T follicular helper cell (primary cell): ENCODE measurements at regions not wholly inside any gene's neighbourhood (a gene's known extent, or its start where the extent isn't known, plus 50 kb on each side); places are given as distances from the start of the nearest gene placed in this dataset.

ENCODE experiments used
- DNase-seq: peaks from one replicate; pipeline ENCODE4 v3.0.0-alpha.2; 2020; ENCODE audit warnings: low read depth

DNA sequence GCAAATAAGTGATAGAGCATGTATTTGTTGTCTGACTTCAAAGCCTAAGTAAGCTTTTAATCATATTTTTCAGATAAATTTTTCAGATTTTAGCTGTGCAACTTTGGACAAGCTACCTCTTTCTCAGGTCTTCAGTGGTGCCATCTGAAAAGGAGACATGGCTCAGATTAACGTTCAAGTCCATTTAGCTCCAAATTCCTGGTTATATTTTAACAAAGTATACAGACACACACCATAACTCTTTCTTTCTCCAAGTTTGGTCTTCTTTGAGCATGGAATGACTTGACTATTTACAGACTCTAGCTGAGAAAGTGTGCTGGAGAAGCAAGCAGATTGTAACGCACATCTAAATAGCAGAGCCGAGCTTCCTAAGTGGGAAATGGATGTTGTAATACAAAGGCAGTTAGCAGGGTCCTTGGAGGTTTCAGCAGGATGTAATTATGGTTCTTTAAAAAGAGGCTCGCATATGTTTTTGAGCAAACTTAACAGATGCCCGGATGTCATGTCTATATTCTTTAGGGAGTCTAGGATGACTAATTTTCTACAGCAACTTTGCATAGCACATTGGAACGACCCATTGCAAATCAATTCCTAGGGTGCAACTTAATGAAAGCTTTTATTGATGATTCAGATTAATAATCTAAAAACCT lies 128.1 kb upstream of the E2F8 start:
- DNase-seq, result no peak

- no peak for DNase-seq
These were observed 126.4 kb upstream of the E2F8 start for GRCh38 chr11:19366992-19367709.

DNA sequence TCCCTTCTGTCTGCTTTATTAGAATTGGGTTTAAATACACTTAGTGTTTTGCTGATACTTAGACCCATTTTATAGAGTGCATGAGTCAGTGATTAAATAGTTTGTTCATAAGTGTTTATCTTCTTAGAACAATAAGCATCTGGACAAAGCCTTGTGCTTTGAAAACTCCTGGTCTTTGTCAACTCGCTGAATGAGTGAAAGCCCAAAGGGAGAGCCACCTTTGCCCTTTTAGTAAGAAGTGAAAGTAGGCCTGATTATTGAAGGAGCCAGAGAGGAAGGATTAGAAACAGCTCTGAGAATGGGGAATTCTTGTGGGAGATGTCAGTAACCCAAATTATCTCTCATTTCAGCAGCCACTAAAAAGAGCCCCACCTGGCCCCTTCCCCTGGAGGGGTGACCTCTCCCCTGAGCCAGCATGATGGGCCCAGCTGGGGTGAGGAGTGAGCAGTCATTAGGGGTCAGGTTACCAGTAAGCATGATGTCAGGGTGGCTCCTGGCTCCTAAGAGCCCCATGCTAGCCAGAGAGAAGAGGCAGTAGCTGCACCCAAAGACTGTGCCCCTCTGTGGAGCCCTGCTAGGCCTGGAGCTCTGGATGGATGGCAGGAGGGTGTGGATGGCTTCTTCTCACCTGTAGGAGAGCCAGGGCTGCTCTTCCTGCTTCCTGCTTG lies 125.1 kb upstream of the E2F8 start:
- no peak for DNase-seq

DNA sequence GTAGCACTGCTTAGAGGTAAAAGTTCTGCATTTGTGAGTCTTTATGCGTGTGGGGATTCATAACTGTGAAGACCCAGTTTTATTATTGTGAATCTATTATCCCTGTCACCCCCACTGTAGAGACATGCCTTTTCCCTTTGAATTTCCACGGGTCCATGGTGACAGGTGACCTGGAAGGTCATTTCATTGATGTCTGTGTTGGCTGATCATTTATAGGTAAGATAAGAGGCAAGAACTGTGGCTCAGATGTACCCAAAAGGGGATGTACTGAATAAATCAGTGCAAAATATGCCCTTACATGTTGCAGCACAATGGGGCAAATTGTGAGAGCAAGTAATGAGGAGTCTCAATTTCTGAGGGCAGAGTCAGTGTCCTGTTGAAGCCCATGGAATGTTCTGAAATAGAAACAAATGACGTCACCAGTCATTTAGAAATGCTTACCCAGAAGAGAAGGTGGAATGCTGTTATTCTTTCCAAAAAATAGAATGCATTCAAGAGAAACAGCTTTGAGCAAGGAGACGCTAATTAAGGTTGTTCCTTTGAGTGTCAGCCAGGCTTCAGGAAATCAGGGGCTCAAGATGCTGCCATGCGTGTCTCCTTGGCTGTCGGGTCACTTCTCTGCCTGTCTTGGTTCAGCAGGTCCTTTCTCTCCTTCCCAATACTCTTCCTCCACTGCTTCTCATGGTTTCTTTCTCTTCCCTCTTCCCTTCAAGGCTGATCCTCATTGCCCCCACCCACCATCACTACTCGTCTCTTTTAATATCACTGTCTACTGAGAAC lies 118.7 kb upstream of the E2F8 start:
- DNase-seq, result no peak

DNA sequence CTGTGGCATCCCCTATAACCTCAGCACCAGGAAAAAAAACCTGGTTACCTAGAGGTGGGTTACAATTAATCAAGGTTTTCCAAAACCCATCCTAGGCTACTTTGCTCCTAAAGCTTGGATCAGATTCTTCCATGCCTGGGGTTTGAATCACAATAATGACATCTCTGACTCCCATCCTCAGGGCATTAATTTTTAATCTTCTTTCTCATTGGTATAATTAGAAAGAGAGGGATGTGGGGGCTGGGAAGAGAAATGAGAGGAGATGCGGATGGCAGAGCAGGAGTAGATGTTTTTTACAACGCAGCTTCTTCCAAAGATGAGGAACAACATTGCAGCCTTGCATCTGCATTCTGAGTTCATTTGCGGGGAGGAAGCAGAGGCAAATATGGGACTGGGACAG lies 117.2 kb upstream of the E2F8 start:
- DNase-seq, result no peak

DNA sequence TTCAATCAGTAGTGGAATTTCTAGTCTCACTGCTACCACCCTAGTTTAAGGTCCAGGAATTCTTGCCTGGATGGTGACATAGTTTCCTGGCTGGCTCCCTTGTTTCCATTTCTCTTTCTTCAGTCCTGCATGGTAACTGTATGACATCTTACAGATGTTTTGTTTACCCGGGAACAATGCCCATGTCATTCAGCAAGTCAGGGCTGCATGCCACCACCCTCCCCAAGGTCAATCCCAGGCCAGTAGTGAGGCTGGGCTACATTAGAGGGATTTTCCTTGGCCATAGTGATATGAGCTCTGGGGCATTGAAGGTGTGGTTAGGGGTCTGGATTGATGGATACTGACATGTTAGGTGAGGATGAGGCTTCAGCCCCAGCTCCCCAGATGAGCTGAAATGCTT lies 114.9 kb upstream of the E2F8 start:
- DNase-seq, result no peak

DNA sequence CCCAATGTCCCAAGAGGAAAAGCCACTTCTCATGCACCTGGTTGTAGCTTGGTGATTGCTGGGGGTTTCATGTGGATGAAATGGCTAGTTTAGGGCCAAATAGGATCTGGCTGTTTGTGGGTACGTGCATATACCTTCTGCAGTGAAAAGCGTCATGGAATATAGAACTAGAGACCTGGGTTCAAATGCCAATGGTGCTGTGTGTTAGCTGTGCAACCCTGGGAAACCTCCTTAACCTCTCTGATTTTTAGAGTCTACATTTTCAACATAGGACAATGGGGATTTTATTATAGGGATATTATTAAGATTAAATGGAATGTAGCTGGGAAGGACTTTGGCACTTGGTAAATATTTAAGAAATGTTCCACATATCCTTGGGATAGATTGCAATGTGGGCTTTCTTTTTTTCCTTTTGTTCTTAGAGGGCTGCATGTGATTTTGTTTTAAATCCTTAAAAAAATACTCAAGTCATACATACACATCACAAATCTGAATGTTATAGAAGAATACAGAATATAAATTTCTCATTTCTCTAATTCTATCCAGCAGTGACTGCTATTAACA lies 112.6 kb upstream of the E2F8 start:
- no peak for DNase-seq

DNA sequence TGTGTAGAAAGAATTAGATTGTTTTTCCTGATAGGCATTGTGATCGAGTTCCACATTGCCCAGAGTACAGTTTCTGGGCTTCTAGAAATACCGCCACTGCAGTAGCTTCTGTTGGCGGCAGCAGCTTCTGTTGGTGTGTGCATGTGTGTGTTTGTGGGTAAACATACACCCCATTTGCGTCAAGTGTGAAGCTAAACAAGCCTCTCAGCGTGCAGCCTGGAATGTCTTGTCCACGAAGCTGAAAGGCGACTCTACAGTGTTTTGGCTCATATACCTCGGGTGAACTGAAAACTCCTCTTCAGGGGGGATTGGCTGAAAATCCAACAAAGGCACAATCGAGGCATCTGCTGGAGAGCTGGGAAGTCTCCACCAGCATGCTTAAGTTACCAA lies 112.0 kb upstream of the E2F8 start:
- no peak for DNase-seq

DNA sequence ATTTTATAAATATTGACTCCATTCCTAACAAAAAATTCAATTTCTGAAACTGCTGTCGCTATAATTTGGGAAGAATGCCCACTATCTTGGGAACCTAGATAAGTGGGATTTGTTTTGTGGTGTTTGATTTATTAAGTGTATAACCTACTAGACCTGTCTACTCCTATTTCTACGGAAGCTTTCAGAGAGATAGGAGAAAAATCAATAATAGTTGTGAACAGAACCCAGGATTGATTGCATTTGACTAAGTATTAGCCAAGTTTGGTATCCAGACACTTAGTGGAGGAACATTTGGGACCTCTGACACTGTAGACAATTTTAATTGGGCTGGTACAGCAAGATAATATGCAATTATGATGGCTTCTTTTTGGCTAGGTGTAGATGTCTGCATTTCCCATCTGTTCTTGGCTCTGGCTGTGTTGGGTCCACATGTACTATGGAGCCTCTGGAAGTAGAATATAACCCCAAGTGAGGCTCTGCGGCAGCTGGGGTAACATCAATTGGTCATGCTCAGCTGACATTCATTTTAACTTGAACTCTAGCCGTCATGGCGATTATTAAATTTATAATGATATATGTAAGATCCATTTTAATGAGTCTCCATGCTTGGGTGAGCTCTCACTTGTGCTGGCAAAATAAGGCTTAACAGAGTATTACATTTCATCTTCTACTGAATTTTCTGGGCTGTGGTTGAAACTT lies 111.5 kb upstream of the E2F8 start:
- no peak for DNase-seq

GRCh38 chr11:19351426-19351825 lies 110.7 kb upstream of the E2F8 start:
- no peak for DNase-seq

GRCh38 chr11:19350160-19350559 lies 109.4 kb upstream of the E2F8 start:
- DNase-seq, result no peak

- no peak for DNase-seq
These were observed 108.7 kb upstream of the E2F8 start for GRCh38 chr11:19349340-19350025.

DNA sequence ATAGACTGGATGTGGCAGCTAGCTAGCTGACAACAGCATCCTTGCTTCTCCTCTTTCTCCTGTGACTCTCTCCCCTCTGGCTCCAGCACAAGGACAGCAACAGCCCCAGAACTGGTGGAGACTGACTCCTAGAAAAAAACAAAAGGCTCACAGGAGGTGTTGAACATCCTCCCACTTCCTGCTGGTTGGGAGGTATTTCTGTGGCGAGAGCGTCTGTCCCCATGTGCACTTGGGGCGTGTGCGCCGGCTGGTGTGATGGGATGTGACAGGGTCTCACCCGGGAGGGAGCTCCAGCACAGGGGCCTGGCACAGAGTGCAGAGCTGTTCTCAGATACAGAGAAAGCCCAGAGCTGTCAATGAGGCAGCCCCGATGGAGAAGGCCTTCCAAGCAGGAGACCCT lies 107.2 kb upstream of the E2F8 start:
- no peak for DNase-seq

- no peak for DNase-seq
These were observed 105.3 kb upstream of the E2F8 start for GRCh38 chr11:19345848-19346681.

DNA sequence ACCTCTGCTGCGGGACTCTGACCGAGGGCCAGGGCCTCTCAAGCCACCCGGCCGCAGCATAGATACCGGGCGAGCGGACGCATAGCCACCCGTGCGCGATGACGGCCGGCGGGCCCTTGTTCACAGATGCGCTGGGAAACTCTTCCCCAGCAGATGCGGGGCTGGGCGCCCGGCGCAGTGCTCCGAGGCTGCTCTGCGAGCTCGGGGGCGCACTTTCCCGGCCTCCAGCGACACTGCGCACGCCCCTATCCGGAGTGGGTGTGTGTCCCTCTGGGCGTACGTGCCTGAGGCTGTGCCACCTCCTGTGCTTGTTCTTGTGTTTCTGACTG lies 104.7 kb upstream of the E2F8 start:
- no peak for DNase-seq

DNA sequence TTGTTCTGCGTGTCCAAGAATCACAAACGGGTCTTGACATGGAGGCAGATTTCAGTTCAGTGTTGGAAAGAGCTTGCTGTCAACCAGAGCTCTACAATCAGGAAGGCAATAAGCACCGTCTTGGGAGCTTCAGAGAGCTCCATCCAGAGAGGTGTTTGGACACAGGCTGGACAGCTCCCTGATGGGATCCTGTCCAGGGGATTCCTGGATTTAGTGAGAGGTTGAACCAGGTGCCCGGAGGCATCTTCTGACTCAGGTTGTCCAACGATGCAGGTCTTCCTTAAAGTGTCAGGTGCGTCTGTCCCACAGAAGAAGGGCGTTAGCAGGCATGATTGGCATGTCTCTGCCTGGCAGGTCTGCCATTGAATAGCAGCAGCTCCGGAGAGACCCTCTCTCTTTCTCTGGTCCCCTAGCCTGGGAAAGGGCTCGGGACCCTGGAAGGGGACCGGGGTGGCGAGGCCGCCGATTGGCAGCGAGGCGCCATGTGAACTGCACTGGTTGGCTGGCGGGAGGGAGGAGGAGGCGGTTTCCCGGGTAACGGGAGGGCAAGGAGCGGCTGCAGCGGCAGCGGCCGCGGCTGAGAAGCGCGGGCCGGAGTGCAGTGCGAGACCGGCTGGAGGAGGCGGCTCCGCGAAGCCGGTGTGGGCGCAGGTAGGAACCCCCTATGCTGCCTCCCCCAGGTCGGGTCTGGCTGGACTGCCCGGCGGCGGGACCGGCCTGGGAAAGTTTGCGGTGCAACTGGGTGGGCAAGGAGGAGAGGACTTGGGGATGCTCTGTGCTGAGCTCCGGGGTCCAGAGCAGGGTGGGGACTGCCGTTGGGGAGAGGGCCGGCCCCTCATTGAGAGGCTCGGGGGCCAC lies 104.1 kb upstream of the E2F8 start:
- DNase-seq, result no peak

GRCh38 chr11:19342036-19342435 lies 101.3 kb upstream of the E2F8 start:
- DNase-seq, result no peak

DNA sequence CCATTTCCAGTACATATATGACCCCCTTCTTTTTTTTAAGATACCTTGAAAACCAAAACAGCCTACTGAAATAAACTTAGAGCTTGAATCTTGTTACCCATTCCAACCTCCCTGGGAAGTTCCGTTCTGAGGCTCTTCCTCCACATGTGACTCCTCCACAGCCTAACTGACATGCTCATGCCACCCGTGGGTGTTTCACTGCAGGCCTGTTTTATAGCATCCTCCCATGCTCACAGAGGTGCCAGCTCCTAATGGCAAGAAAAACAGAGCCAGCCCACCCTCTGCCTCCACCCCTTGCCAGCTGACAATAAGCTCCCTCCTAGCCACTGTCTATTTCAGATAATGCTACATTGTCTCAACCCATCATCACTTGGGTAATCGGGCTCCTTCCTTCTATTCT lies 97.6 kb upstream of the E2F8 start:
- no peak for DNase-seq

GRCh38 chr11:19337779-19338178 lies 97.0 kb upstream of the E2F8 start:
- DNase-seq, result no peak
